ENCODE measurements at regions not wholly inside any gene's neighbourhood (a gene's known extent, or its start where the extent isn't known, plus 50 kb on each side); places are given as distances from the start of the nearest gene placed in this dataset.
A peak's percentile ranks its signal among the peaks of the same experiment; 100 is the strongest.
"Not testable (repeated sequence)": the region's sequence is repeated elsewhere in the genome, so short reads cannot be mapped to it uniquely, and the experiment has no call there.

DNA sequence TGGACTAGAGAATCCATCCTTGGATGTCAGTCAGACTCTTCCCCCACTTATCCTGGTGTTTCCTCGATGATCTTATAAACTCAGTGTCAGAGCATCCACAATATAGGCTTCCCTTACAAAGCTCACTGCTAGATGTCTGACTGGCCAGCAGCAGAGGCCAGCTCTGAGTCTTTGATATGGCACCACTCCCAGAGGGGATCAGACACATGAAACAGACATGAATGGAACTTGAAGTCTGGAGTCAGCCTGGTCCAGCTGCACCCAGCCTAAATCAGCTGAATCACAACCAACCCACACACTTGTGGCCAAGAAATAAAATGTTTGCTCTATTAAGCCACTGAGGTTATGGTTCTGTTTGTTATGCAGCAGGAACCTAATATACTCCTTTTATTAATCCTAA, 129.6 kb upstream of the MED14 start:
- H3K4me1 ChIP-seq (ENCODE audit: insufficient read depth, low read length), result peaks cover 28% of the 10 kb centered on the region
- H3K36me3 ChIP-seq (ENCODE audit: insufficient read depth, low read length), result no peaks in the 10 kb centered on the region
- no peak overlapping the region for H3K4me3 ChIP-seq (ENCODE audit: insufficient read depth, low read length)
- H3K9me3 ChIP-seq (ENCODE audit: low read depth, low read length), result no peaks in the 10 kb centered on the region
- H3K4me2 ChIP-seq (ENCODE audit: insufficient read depth, low read length), result no peak overlapping the region
- peak overlapping the region; percentile 40 for H3K27ac ChIP-seq (ENCODE audit: low read depth, low read length)
- no peaks in the 10 kb centered on the region for H3K27me3 ChIP-seq (ENCODE audit: insufficient read depth, low read length)
- TF ChIP-seq, protein P1, sequence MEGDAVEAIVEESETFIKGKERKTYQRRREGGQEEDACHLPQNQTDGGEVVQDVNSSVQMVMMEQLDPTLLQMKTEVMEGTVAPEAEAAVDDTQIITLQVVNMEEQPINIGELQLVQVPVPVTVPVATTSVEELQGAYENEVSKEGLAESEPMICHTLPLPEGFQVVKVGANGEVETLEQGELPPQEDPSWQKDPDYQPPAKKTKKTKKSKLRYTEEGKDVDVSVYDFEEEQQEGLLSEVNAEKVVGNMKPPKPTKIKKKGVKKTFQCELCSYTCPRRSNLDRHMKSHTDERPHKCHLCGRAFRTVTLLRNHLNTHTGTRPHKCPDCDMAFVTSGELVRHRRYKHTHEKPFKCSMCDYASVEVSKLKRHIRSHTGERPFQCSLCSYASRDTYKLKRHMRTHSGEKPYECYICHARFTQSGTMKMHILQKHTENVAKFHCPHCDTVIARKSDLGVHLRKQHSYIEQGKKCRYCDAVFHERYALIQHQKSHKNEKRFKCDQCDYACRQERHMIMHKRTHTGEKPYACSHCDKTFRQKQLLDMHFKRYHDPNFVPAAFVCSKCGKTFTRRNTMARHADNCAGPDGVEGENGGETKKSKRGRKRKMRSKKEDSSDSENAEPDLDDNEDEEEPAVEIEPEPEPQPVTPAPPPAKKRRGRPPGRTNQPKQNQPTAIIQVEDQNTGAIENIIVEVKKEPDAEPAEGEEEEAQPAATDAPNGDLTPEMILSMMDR (IDR thresholded peaks at IDR 0.05; ENCODE audit: extremely low read depth, low read depth, low read length), result no peak
- no peak for DNase-seq (ENCODE audit: insufficient read length, low spot score, missing footprints)
- no peak overlapping the region for H2AFZ ChIP-seq (ENCODE audit: low read length)
- H3K79me2 ChIP-seq (ENCODE audit: insufficient read depth, low read length), result no peaks in the 10 kb centered on the region
- H4K20me1 ChIP-seq (ENCODE audit: insufficient read depth, low read length), result no peaks in the 10 kb centered on the region

DNA sequence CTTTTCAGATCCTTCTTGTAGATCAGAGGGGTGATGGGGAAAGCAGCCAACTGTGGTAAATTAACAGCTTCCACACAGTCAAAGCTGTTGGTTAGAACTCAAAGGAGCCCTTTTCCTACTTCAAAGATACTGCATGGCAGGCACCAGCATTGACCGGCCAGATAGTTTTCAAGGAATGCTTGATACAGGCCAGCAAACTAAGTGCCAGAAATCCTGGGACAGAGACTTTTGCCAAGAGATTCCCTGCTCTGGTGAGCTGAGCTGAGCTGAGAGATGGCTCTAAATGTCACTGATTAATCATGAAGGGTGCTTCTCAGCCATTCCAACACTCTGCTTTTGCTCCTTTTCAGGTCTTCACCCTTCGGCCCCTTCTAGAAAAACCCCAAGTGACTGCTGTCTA, 131.6 kb upstream of the MED14 start:
- Histone ChIP-seq H3K36me3 (ENCODE audit: insufficient read depth, low read length) (no peaks in the 10 kb centered on the region), H3K27me3 (ENCODE audit: insufficient read depth, low read length) (no peaks in the 10 kb centered on the region), H3K4me1 (ENCODE audit: insufficient read depth, low read length) (peaks cover 28% of the 10 kb centered on the region), H3K27ac (ENCODE audit: low read depth, low read length) (peak overlapping the region; percentile 8), H3K79me2 (ENCODE audit: insufficient read depth, low read length) (no peaks in the 10 kb centered on the region), H4K20me1 (ENCODE audit: insufficient read depth, low read length) (no peaks in the 10 kb centered on the region), H3K9me3 (ENCODE audit: low read depth, low read length) (no peaks in the 10 kb centered on the region), H2AFZ (ENCODE audit: low read length) (no peak overlapping the region), H3K4me2 (ENCODE audit: insufficient read depth, low read length) (no peak overlapping the region), H3K4me3 (ENCODE audit: insufficient read depth, low read length) (no peak overlapping the region)
- TF ChIP-seq, protein P1 (IDR thresholded peaks at IDR 0.05; ENCODE audit: extremely low read depth, low read depth, low read length), result no peak
- no peak for DNase-seq (ENCODE audit: insufficient read length, low spot score, missing footprints)

DNA sequence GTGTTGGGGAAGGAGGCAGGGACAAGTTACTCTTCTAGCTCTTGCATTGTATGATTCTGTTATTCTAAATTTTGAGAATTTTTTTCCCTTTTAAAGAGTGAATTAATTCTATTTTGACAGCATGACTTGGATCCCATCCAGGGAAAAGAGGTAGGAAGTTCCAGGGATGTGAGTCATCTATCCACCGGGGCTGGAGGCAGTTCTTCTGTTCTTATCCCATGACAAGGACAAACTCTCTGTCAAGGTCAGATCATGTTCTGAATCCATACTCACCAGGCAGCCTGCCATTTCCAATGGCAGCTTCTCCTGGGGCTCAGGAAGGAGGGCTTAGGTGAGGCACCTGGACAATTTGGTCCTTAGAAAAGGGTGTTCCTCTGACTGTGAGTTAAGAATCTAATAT, 132.0 kb upstream of the MED14 start:
- no peaks in the 10 kb centered on the region for H3K9me3 ChIP-seq (ENCODE audit: low read depth, low read length)
- no peaks in the 10 kb centered on the region for H3K36me3 ChIP-seq (ENCODE audit: insufficient read depth, low read length)
- H3K79me2 ChIP-seq (ENCODE audit: insufficient read depth, low read length), result no peaks in the 10 kb centered on the region
- H3K27ac ChIP-seq (ENCODE audit: low read depth, low read length), result peak overlapping the region; percentile 8
- no peaks in the 10 kb centered on the region for H4K20me1 ChIP-seq (ENCODE audit: insufficient read depth, low read length)
- H3K4me1 ChIP-seq (ENCODE audit: insufficient read depth, low read length), result peaks cover 28% of the 10 kb centered on the region
- no peak overlapping the region for H3K4me2 ChIP-seq (ENCODE audit: insufficient read depth, low read length)
- H3K4me3 ChIP-seq (ENCODE audit: insufficient read depth, low read length), result no peak overlapping the region
- no peak overlapping the region for H2AFZ ChIP-seq (ENCODE audit: low read length)
- no peaks in the 10 kb centered on the region for H3K27me3 ChIP-seq (ENCODE audit: insufficient read depth, low read length)
- DNase-seq (ENCODE audit: insufficient read length, low spot score, missing footprints), result no peak
- TF ChIP-seq, protein P1 (IDR thresholded peaks at IDR 0.05; ENCODE audit: extremely low read depth, low read depth, low read length), result no peak

DNA sequence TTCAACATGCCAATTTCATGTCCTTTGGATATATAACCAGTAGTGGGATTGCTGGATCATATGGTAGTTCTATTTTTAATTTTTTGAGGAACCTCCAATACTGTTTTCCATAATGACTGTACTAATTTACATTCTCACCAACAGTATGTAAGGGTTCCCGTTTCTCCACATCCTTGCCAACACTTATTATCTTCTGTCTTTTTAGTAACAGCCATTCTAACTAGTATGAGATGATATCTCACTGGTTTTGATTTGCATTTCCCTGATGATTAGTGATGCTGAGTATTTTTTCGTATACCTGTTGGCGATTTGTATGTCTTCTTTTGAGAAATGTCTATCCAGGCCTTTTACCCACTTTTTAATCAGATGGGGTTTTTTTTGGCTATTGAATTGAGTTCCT, 133.5 kb upstream of the MED14 start:
- no peaks in the 10 kb centered on the region for H4K20me1 ChIP-seq (ENCODE audit: insufficient read depth, low read length)
- no peak overlapping the region for H3K27ac ChIP-seq (ENCODE audit: low read depth, low read length)
- H3K4me2 ChIP-seq (ENCODE audit: insufficient read depth, low read length), result no peak overlapping the region
- no peaks in the 10 kb centered on the region for H3K9me3 ChIP-seq (ENCODE audit: low read depth, low read length)
- peaks cover 8% of the 10 kb centered on the region for H3K27me3 ChIP-seq (ENCODE audit: insufficient read depth, low read length)
- TF ChIP-seq, protein P1 (IDR thresholded peaks at IDR 0.05; ENCODE audit: extremely low read depth, low read depth, low read length), result no peak
- no peaks in the 10 kb centered on the region for H3K79me2 ChIP-seq (ENCODE audit: insufficient read depth, low read length)
- H3K4me1 ChIP-seq (ENCODE audit: insufficient read depth, low read length), result peaks cover 24% of the 10 kb centered on the region
- no peaks in the 10 kb centered on the region for H3K36me3 ChIP-seq (ENCODE audit: insufficient read depth, low read length)
- no peak overlapping the region for H3K4me3 ChIP-seq (ENCODE audit: insufficient read depth, low read length)
- no peak for DNase-seq (ENCODE audit: insufficient read length, low spot score, missing footprints)
- no peak overlapping the region for H2AFZ ChIP-seq (ENCODE audit: low read length)

DNA sequence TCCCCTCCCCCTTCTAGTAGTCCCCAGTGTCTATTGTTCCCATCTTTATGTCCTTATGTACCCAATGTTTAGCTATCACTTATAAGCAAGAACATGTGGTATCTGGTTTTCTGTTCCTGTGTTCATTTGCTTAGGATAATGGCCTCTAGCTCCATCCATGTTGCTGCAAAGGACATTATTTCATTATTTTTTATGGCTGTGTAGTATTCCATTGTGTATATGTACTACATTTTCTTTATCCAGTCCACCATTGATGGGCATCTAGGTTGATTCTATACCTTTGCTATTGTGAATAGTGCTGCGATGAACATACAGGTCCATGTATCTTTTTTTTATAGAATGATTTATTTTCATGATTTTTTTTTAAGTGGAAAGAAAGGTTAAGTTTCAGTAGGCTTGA, 135.6 kb upstream of the MED14 start:
- DNase-seq (ENCODE audit: insufficient read length, low spot score, missing footprints); H3K4me2 ChIP-seq (ENCODE audit: insufficient read depth, low read length); H4K20me1 ChIP-seq (ENCODE audit: insufficient read depth, low read length); H3K36me3 ChIP-seq (ENCODE audit: insufficient read depth, low read length); H3K79me2 ChIP-seq (ENCODE audit: insufficient read depth, low read length); H3K4me3 ChIP-seq (ENCODE audit: insufficient read depth, low read length); H3K9me3 ChIP-seq (ENCODE audit: low read depth, low read length); H2AFZ ChIP-seq (ENCODE audit: low read length); H3K27ac ChIP-seq (ENCODE audit: low read depth, low read length): not testable (repeated sequence)
- Histone ChIP-seq H3K27me3 (ENCODE audit: insufficient read depth, low read length) (peaks cover 11% of the 10 kb centered on the region), H3K4me1 (ENCODE audit: insufficient read depth, low read length) (peaks cover 13% of the 10 kb centered on the region)
